ENCODE measurements at regions not wholly inside any gene's neighbourhood (a gene's known extent, or its start where the extent isn't known, plus 50 kb on each side); places are given as distances from the start of the nearest gene placed in this dataset.

GRCh38 chr11:69984457-69985261, 93.5 kb upstream of the ANO1 start:
- TF ChIP-seq POLR2AphosphoS5 (IDR thresholded peaks at IDR 0.05; ENCODE audit: low read depth, low read length) (no peak), POLR2A (IDR thresholded peaks at IDR 0.05; ENCODE audit: borderline replicate concordance, extremely low read depth, insufficient read depth, insufficient read length) (no peak), EZH2 (IDR thresholded peaks at IDR 0.05) (no peak), EZH2phosphoT487 (IDR thresholded peaks at IDR 0.05; ENCODE audit: borderline replicate concordance) (no peak), FOSL1 (IDR thresholded peaks at IDR 0.05; ENCODE audit: low read depth) (no peak), ATF3 (IDR thresholded peaks at IDR 0.05) (no peak), JUND (IDR thresholded peaks at IDR 0.05) (no peak), SIN3A (IDR thresholded peaks at IDR 0.05; ENCODE audit: low read depth) (no peak), RAD21 (IDR thresholded peaks at IDR 0.05; ENCODE audit: low read depth) (no peak), REST (IDR thresholded peaks at IDR 0.05; ENCODE audit: low read depth) (no peak)
- TF ChIP-seq, protein P1, sequence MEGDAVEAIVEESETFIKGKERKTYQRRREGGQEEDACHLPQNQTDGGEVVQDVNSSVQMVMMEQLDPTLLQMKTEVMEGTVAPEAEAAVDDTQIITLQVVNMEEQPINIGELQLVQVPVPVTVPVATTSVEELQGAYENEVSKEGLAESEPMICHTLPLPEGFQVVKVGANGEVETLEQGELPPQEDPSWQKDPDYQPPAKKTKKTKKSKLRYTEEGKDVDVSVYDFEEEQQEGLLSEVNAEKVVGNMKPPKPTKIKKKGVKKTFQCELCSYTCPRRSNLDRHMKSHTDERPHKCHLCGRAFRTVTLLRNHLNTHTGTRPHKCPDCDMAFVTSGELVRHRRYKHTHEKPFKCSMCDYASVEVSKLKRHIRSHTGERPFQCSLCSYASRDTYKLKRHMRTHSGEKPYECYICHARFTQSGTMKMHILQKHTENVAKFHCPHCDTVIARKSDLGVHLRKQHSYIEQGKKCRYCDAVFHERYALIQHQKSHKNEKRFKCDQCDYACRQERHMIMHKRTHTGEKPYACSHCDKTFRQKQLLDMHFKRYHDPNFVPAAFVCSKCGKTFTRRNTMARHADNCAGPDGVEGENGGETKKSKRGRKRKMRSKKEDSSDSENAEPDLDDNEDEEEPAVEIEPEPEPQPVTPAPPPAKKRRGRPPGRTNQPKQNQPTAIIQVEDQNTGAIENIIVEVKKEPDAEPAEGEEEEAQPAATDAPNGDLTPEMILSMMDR (IDR thresholded peaks at IDR 0.05 in 2 of 3, conservative IDR thresholded peaks at IDR 0.05 in 1 of 3; ENCODE audit: borderline replicate concordance in 1 of 3, insufficient read depth in 1 of 3, low read depth in 2 of 3, low read length in 2 of 3): no peak
- TF ChIP-seq, protein P2, sequence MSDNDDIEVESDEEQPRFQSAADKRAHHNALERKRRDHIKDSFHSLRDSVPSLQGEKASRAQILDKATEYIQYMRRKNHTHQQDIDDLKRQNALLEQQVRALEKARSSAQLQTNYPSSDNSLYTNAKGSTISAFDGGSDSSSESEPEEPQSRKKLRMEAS (IDR thresholded peaks at IDR 0.05): no peak

All from HCT116 (cell line).